K562 (cell line): ENCODE measurements at regions not wholly inside any gene's neighbourhood (a gene's known extent, or its start where the extent isn't known, plus 50 kb on each side); places are given as distances from the start of the nearest gene placed in this dataset.

Experiments
- ATAC-seq: fragments of 200-7000 bp; cut with Tn5 transposase; 3 replicates; pipeline ENCODE4 v1.9.1; 2020; ENCODE audit warnings: moderate library complexity
- BruUV-seq: library from RNA; stranded (reverse); fragments of 400-500 nt; replicated peaks from 2 replicates; lab custom pipeline; 2021; lab: Mats Ljungman, UMichigan
- CTCF ChIA-PET: fragments of 300-600 bp; formaldehyde crosslinking; extraction: SDS; loops from one replicate; lab custom pipeline; 2021; ENCODE audit warnings: low intra/inter-chr PET ratio; lab: Yijun Ruan, JAX
- POLR2A ChIA-PET: fragments of 300-600, 350-650 bp; sonication (Branson Sonifier 250); formaldehyde crosslinking; extraction: SDS; loops from one replicate; lab custom pipeline; 2021; ENCODE audit warnings: antibody characterized with exemption, inconsistent platforms; lab: Yijun Ruan, JAX
- DNase-seq, 4 experiments: peaks; one replicate each; pipeline versions ENCODE4 v3.0.0 to v3.0.0-alpha.2; 2011 to 2018; ENCODE audit warnings: low spot score in 3 of 4, mixed read lengths in 3 of 4; ENCODE audit errors: extremely low read depth in 1 of 4
- FAIRE-seq: peaks from 2 replicates; lab custom pipeline; 2011; peaks lifted over from hg19 to GRCh38; lab: Jason Lieb, UNC
- H2AFZ ChIP-seq: 2 replicates; pipeline ENCODE4 v1.6.0; 2011; ENCODE audit warnings: low read depth, low read length, control low read depth, inconsistent platforms
- H3K27ac ChIP-seq: fragments of 200-600 bp; 3 replicates; pipeline ENCODE4 v1.8.0; 2011; ENCODE audit warnings: low read depth, mild to moderate bottlenecking, control low read depth, inconsistent platforms, low read length, moderate library complexity, mixed read lengths; ENCODE audit errors: extremely low read depth
- H3K27me3 ChIP-seq, 2 experiments: fragments of 300-600 bp in 1 of 2; 2 replicates in 1 of 2; 3 replicates in 1 of 2; pipeline versions ENCODE4 v1.6.0 to v1.8.0; 2011; ENCODE audit warnings: inconsistent platforms in 2 of 2, low read length in 2 of 2, mild to moderate bottlenecking in 1 of 2, mixed read lengths in 1 of 2, moderate library complexity in 1 of 2; ENCODE audit not compliant: control insufficient read depth in 2 of 2, insufficient read depth in 2 of 2
- H3K36me3 ChIP-seq: fragments of 300-600 bp; 3 replicates; pipeline ENCODE4 v1.8.0; 2011; ENCODE audit warnings: mild to moderate bottlenecking, low read length, inconsistent platforms; ENCODE audit not compliant: control insufficient read depth, insufficient read depth
- H3K4me1 ChIP-seq, 2 experiments: fragments of 200-600 bp in 1 of 2; replicated peaks in 1 of 2; 2 replicates in 1 of 2; 3 replicates in 1 of 2; pipeline versions ENCODE4 v1.5.1 to v1.8.0; 2011; ENCODE audit warnings: inconsistent platforms in 2 of 2, low read length in 2 of 2, mild to moderate bottlenecking in 1 of 2, mixed read lengths in 1 of 2, moderate library complexity in 1 of 2; ENCODE audit not compliant: control insufficient read depth in 2 of 2, insufficient read depth in 2 of 2
- H3K4me2 ChIP-seq: 2 replicates; pipeline ENCODE4 v1.6.1; 2011; ENCODE audit warnings: low read length, control low read depth, inconsistent platforms, mixed read lengths; ENCODE audit not compliant: insufficient read depth
- H3K4me3 ChIP-seq: fragments of 200-600 bp; sonication (generic), shearing (Covaris generic); 2 replicates; pipeline ENCODE4 v1.5.1; 2016; ENCODE audit warnings: control low read depth, inconsistent platforms
- H3K79me2 ChIP-seq: fragments of 200-600 bp; 3 replicates; pipeline ENCODE4 v1.8.0; 2011; ENCODE audit warnings: low read length, inconsistent platforms; ENCODE audit not compliant: control insufficient read depth, insufficient read depth
- H3K9ac ChIP-seq, 2 experiments: 2 replicates each; pipeline versions ENCODE4 v1.6.0 to v1.6.1; 2011; ENCODE audit warnings: low read depth in 2 of 2, low read length in 2 of 2, control low read depth in 1 of 2, inconsistent platforms in 1 of 2, mild to moderate bottlenecking in 1 of 2, mixed read lengths in 1 of 2; ENCODE audit not compliant: insufficient read depth in 1 of 2
- H3K9me1 ChIP-seq: one replicate; pipeline ENCODE4 v1.6.0; 2011; ENCODE audit warnings: inconsistent platforms, mild to moderate bottlenecking, low read length, moderate library complexity; ENCODE audit not compliant: control insufficient read depth, insufficient read depth
- H3K9me3 ChIP-seq: replicated peaks from 2 replicates; pipeline ENCODE4 v1.5.1; 2011; ENCODE audit warnings: low read depth, low read length, inconsistent platforms; ENCODE audit not compliant: control insufficient read depth, insufficient read depth
- H4K20me1 ChIP-seq: replicated peaks from 2 replicates; pipeline ENCODE4 v1.6.1; 2011; ENCODE audit warnings: low read length, inconsistent platforms, mixed read lengths; ENCODE audit not compliant: control insufficient read depth, insufficient read depth
- BHLHE40 ChIP-seq: IDR thresholded peaks from 2 replicates; pipeline ENCODE4 v1.6.1; 2011; ENCODE audit warnings: low read length, improper control_type of control experiment
- DDX20 ChIP-seq: fragments of 450-650 bp; IDR thresholded peaks from 2 replicates; pipeline ENCODE4 v1.6.1; 2016; ENCODE audit warnings: missing genetic modification characterization, low read depth, mild to moderate bottlenecking, missing compliant biosample characterization, moderate library complexity
- NCOR1 ChIP-seq: fragments of 450-650 bp; IDR thresholded peaks from 2 replicates; pipeline ENCODE4 v1.6.1; 2016; ENCODE audit warnings: mild to moderate bottlenecking, moderate library complexity
- SMAD4 ChIP-seq: fragments of 250-450 bp; sonication (Bioruptor Pico); conservative IDR thresholded peaks from 2 replicates; pipeline ENCODE4 v1.8.0; 2021; ENCODE audit warnings: inconsistent platforms, mild to moderate bottlenecking, moderate library complexity
- TCF7 ChIP-seq: sonication (generic); IDR thresholded peaks from 2 replicates; pipeline ENCODE4 v1.6.1; 2016; ENCODE audit warnings: antibody characterized with exemption, borderline replicate concordance
- THRA ChIP-seq: fragments of 450-650 bp; IDR thresholded peaks from 2 replicates; pipeline ENCODE4 v1.6.1; 2017; ENCODE audit warnings: mild to moderate bottlenecking, moderate library complexity
- ZNF239 ChIP-seq: fragments of 250-450 bp; sonication (Bioruptor Pico); IDR thresholded peaks from 2 replicates; pipeline ENCODE4 v1.4.0; 2020; ENCODE audit warnings: mild to moderate bottlenecking
- ZSCAN32 ChIP-seq: fragments of 450-650 bp; formaldehyde crosslinking; IDR thresholded peaks from 2 replicates; pipeline ENCODE4 v1.4.0; 2020; ENCODE audit warnings: mild to moderate bottlenecking, moderate library complexity
- WGBS: fragments of 100-300 bp; shearing (Covaris generic); methylation state at CpG from one replicate; pipeline ENCODE4 v1.1.6; 2016; ENCODE audit warnings: low coverage, mixed read lengths; ENCODE audit not compliant: insufficient coverage; ENCODE audit errors: missing lambda C conversion rate; 5-methylcytosine and 5-hydroxymethylcytosine counted together
- in situ Hi-C: fragments of 300-500 bp; cut with MboI; formaldehyde crosslinking; loops from 4 replicates; pipeline ENCODE4 v1.15.0; 2018; ENCODE audit warnings: inconsistent platforms, mixed read lengths
- intact Hi-C: fragments of 100-400 bp; cut with micrococcal nuclease; formaldehyde crosslinking; loops from 2 replicates; pipeline ENCODE4 v1.14.2; 2022

GRCh38 chr1:5415606-5416005 lies 576.6 kb downstream of the NPHP4 start:
- BruUV-seq = no TSS peak
- H3K27me3 ChIP-seq = no peaks in the 10 kb centered on the region; a peak in 1 of 5 replicates
- no peak overlapping the region for H3K4me3 ChIP-seq
- H3K27ac ChIP-seq = no peak overlapping the region
- H3K9me1 ChIP-seq = no peaks in the 10 kb centered on the region
- DNase-seq (no peak), ATAC-seq (no peak), FAIRE-seq (no peak)
- CTCF ChIA-PET = no interaction called here
- no peaks in the 10 kb centered on the region for H3K79me2 ChIP-seq
- no peak overlapping the region for H3K9ac ChIP-seq
- H3K9me3 ChIP-seq = no peaks in the 10 kb centered on the region
- intact Hi-C loops (no loop called here), in situ Hi-C loops (no loop called here)
- TF ChIP-seq ZNF239 (CRISPR knock-in tag) (no peak), NCOR1 (no peak), DDX20 (tag) (no peak), THRA (no peak), TCF7 (no peak), ZSCAN32 (no peak), BHLHE40 (no peak), SMAD4 (CRISPR knock-in tag) (no peak)
- no peak overlapping the region for H3K4me2 ChIP-seq
- H2AFZ ChIP-seq = no peak overlapping the region
- WGBS = 2% methylated on average over 7 of the region's 7 CpGs
- POLR2A ChIA-PET = no interaction called here
- no peaks in the 10 kb centered on the region for H3K36me3 ChIP-seq
- no peaks in the 10 kb centered on the region for H3K4me1 ChIP-seq
- no peaks in the 10 kb centered on the region for H4K20me1 ChIP-seq
